Stimulated activated naive CD8-positive, alpha-beta T cell treated with anti-CD3 and anti-CD28 coated beads, Interleukin-15, Interleukin-2, amounts not matched to agents 100 ng/mL and 50 ng/mL, for 24 hours (primary cell): ENCODE measurements at regions not wholly inside any gene's neighbourhood (a gene's known extent, or its start where the extent isn't known, plus 50 kb on each side); places are given as distances from the start of the nearest gene placed in this dataset.
"Not testable (repeated sequence)": the region's sequence is repeated elsewhere in the genome, so short reads cannot be mapped to it uniquely, and the experiment has no call there.

Experiments used
- H3K27ac Mint-ChIP-seq: one replicate; pipeline ENCODE4 v1.8.0; 2021; ENCODE audit warnings: mild to moderate bottlenecking, mixed read lengths
- H3K27me3 Mint-ChIP-seq: one replicate; pipeline ENCODE4 v1.8.0; 2021; ENCODE audit warnings: mixed read lengths
- H3K36me3 Mint-ChIP-seq: one replicate; pipeline ENCODE4 v1.8.0; 2021; ENCODE audit warnings: low read depth, mixed read lengths
- H3K4me1 Mint-ChIP-seq: one replicate; pipeline ENCODE4 v1.8.0; 2021; ENCODE audit warnings: low read depth, mixed read lengths
- H3K4me3 Mint-ChIP-seq: one replicate; pipeline ENCODE4 v1.8.0; 2021; ENCODE audit warnings: mild to moderate bottlenecking, mixed read lengths
- H3K9me3 Mint-ChIP-seq: one replicate; pipeline ENCODE4 v1.8.0; 2021; ENCODE audit warnings: mixed read lengths

GRCh38 chr6:57708061-57708460 is 390.6 kb downstream of the PRIM2 start:
- not testable (repeated sequence) for H3K36me3 Mint-ChIP-seq, H3K27ac Mint-ChIP-seq, H3K4me1 Mint-ChIP-seq, H3K4me3 Mint-ChIP-seq, H3K27me3 Mint-ChIP-seq, H3K9me3 Mint-ChIP-seq

- H3K27ac Mint-ChIP-seq, H3K27me3 Mint-ChIP-seq, H3K9me3 Mint-ChIP-seq, H3K4me3 Mint-ChIP-seq, H3K36me3 Mint-ChIP-seq, H3K4me1 Mint-ChIP-seq: not testable (repeated sequence)
These were observed 405.1 kb downstream of the PRIM2 start for GRCh38 chr6:57722546-57722945.

GRCh38 chr6:57723815-57724401 is 406.5 kb downstream of the PRIM2 start:
- H3K4me3 Mint-ChIP-seq, H3K27ac Mint-ChIP-seq, H3K27me3 Mint-ChIP-seq, H3K4me1 Mint-ChIP-seq, H3K9me3 Mint-ChIP-seq, H3K36me3 Mint-ChIP-seq: not testable (repeated sequence)

- H3K4me1 Mint-ChIP-seq, H3K9me3 Mint-ChIP-seq, H3K36me3 Mint-ChIP-seq, H3K27ac Mint-ChIP-seq, H3K27me3 Mint-ChIP-seq, H3K4me3 Mint-ChIP-seq: not testable (repeated sequence)
These were observed 412.0 kb downstream of the PRIM2 start for GRCh38 chr6:57729407-57729806.

GRCh38 chr6:57730726-57731125 is 413.3 kb downstream of the PRIM2 start:
- H3K4me3 Mint-ChIP-seq, H3K36me3 Mint-ChIP-seq, H3K27ac Mint-ChIP-seq, H3K4me1 Mint-ChIP-seq, H3K27me3 Mint-ChIP-seq, H3K9me3 Mint-ChIP-seq: not testable (repeated sequence)

GRCh38 chr6:57747716-57748115 is 430.3 kb downstream of the PRIM2 start:
- H3K27me3 Mint-ChIP-seq, H3K27ac Mint-ChIP-seq, H3K36me3 Mint-ChIP-seq, H3K4me3 Mint-ChIP-seq, H3K4me1 Mint-ChIP-seq, H3K9me3 Mint-ChIP-seq: not testable (repeated sequence)

- H3K4me3 Mint-ChIP-seq, H3K27me3 Mint-ChIP-seq: not testable (repeated sequence)
These were observed 442.4 kb downstream of the PRIM2 start for GRCh38 chr6:57759850-57760249.

GRCh38 chr6:57792720-57793397 is 475.4 kb downstream of the PRIM2 start:
- not testable (repeated sequence) for H3K27ac Mint-ChIP-seq, H3K4me3 Mint-ChIP-seq

More at GRCh38 chr6:57759850-57760249, 442.4 kb downstream of the PRIM2 start:
- H3K9me3 Mint-ChIP-seq, H3K36me3 Mint-ChIP-seq, H3K4me1 Mint-ChIP-seq, H3K27ac Mint-ChIP-seq: not testable (repeated sequence)

GRCh38 chr6:57793398-57793762 is 475.9 kb downstream of the PRIM2 start:
- peaks cover 41% of the 10 kb centered on the region for H3K27me3 Mint-ChIP-seq
- not testable (repeated sequence) for H3K36me3 Mint-ChIP-seq, H3K27ac Mint-ChIP-seq, H3K4me1 Mint-ChIP-seq, H3K4me3 Mint-ChIP-seq
- H3K9me3 Mint-ChIP-seq: peaks cover 15% of the 10 kb centered on the region

More at GRCh38 chr6:57792720-57793397, 475.4 kb downstream of the PRIM2 start:
- not testable (repeated sequence) for H3K4me1 Mint-ChIP-seq, H3K36me3 Mint-ChIP-seq
- Mint-ChIP-seq H3K27me3 (peaks cover 41% of the 10 kb centered on the region), H3K9me3 (peaks cover 15% of the 10 kb centered on the region)

GRCh38 chr6:57799703-57800479 is 482.5 kb downstream of the PRIM2 start:
- Mint-ChIP-seq H3K4me3 (peak overlapping the region; percentile 66), H3K27me3 (peaks cover 31% of the 10 kb centered on the region), H3K9me3 (peaks cover 17% of the 10 kb centered on the region), H3K27ac (peak overlapping the region; percentile 57)
- H3K36me3 Mint-ChIP-seq, H3K4me1 Mint-ChIP-seq: not testable (repeated sequence)

- peaks cover 61% of the 10 kb centered on the region for H3K27me3 Mint-ChIP-seq
- not testable (repeated sequence) for H3K9me3 Mint-ChIP-seq, H3K4me3 Mint-ChIP-seq, H3K4me1 Mint-ChIP-seq, H3K27ac Mint-ChIP-seq, H3K36me3 Mint-ChIP-seq
These were observed 491.2 kb downstream of the PRIM2 start for GRCh38 chr6:57808581-57808980.

GRCh38 chr6:57809454-57809853 is 492.0 kb downstream of the PRIM2 start:
- H3K4me1 Mint-ChIP-seq, H3K4me3 Mint-ChIP-seq, H3K36me3 Mint-ChIP-seq, H3K9me3 Mint-ChIP-seq, H3K27ac Mint-ChIP-seq: not testable (repeated sequence)
- peaks cover 65% of the 10 kb centered on the region for H3K27me3 Mint-ChIP-seq

GRCh38 chr6:57813271-57814075 is 496.0 kb downstream of the PRIM2 start:
- H3K9me3 Mint-ChIP-seq, H3K4me3 Mint-ChIP-seq, H3K36me3 Mint-ChIP-seq, H3K4me1 Mint-ChIP-seq, H3K27ac Mint-ChIP-seq: not testable (repeated sequence)
- peaks cover 52% of the 10 kb centered on the region for H3K27me3 Mint-ChIP-seq

- H3K9me3 Mint-ChIP-seq, H3K4me3 Mint-ChIP-seq, H3K27ac Mint-ChIP-seq, H3K36me3 Mint-ChIP-seq, H3K4me1 Mint-ChIP-seq: not testable (repeated sequence)
- peaks cover 34% of the 10 kb centered on the region for H3K27me3 Mint-ChIP-seq
These were observed 498.4 kb downstream of the PRIM2 start for GRCh38 chr6:57815826-57816225.

- H3K27me3 Mint-ChIP-seq: peaks cover 37% of the 10 kb centered on the region
- H3K4me3 Mint-ChIP-seq, H3K4me1 Mint-ChIP-seq, H3K9me3 Mint-ChIP-seq, H3K27ac Mint-ChIP-seq, H3K36me3 Mint-ChIP-seq: not testable (repeated sequence)
These were observed 503.9 kb downstream of the PRIM2 start for GRCh38 chr6:57821325-57821724.
